ENCODE measurements at regions not wholly inside any gene's neighbourhood (a gene's known extent, or its start where the extent isn't known, plus 50 kb on each side); places are given as distances from the start of the nearest gene placed in this dataset.
"Not testable (repeated sequence)": the region's sequence is repeated elsewhere in the genome, so short reads cannot be mapped to it uniquely, and the experiment has no call there.

- no peak overlapping the region for H3K27ac ChIP-seq (ENCODE audit: low read depth, low read length, poor library complexity, severe bottlenecking)
- H3K4me3 ChIP-seq (ENCODE audit: low read depth, low read length, poor library complexity, severe bottlenecking) = no peak overlapping the region
- peaks cover 5% of the 10 kb centered on the region for H3K27me3 ChIP-seq (replicated peaks; ENCODE audit: insufficient read depth, low read depth, low read length, poor library complexity)
- no peaks in the 10 kb centered on the region for H3K9me3 ChIP-seq (ENCODE audit: low read depth, low read length, poor library complexity, severe bottlenecking)
- POLR2A ChIA-PET (ENCODE audit: low non-redundant PET) = no interaction called here
- no peak for TF ChIP-seq EZH2 (IDR thresholded peaks at IDR 0.05; ENCODE audit: borderline replicate concordance, low read depth, low read length, poor library complexity, severe bottlenecking)
- TF ChIP-seq, protein P1, sequence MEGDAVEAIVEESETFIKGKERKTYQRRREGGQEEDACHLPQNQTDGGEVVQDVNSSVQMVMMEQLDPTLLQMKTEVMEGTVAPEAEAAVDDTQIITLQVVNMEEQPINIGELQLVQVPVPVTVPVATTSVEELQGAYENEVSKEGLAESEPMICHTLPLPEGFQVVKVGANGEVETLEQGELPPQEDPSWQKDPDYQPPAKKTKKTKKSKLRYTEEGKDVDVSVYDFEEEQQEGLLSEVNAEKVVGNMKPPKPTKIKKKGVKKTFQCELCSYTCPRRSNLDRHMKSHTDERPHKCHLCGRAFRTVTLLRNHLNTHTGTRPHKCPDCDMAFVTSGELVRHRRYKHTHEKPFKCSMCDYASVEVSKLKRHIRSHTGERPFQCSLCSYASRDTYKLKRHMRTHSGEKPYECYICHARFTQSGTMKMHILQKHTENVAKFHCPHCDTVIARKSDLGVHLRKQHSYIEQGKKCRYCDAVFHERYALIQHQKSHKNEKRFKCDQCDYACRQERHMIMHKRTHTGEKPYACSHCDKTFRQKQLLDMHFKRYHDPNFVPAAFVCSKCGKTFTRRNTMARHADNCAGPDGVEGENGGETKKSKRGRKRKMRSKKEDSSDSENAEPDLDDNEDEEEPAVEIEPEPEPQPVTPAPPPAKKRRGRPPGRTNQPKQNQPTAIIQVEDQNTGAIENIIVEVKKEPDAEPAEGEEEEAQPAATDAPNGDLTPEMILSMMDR (conservative IDR thresholded peaks at IDR 0.05; ENCODE audit: low read depth, low read length) = no peak
- no TSS peak for BruUV-seq (replicated peaks)
- CTCF ChIA-PET = no interaction called here
- no peak for DNase-seq (ENCODE audit: low spot score)
- no peaks in the 10 kb centered on the region for H3K4me1 ChIP-seq (ENCODE audit: insufficient read depth, low read length, poor library complexity, severe bottlenecking)
- intact Hi-C loops (cut with micrococcal nuclease; ENCODE audit: unreplicated experiment) = no loop called here
- no peaks in the 10 kb centered on the region for H3K36me3 ChIP-seq (ENCODE audit: insufficient read depth, low read length, poor library complexity, severe bottlenecking)
These were observed 213.5 kb upstream of the UBL3 start for GRCh38 chr13:30063892-30064291.

- ChIA-PET POLR2A (ENCODE audit: low non-redundant PET) (no interaction called here), CTCF (no interaction called here)
- H3K9me3 ChIP-seq (ENCODE audit: low read depth, low read length, poor library complexity, severe bottlenecking) = peaks cover 4% of the 10 kb centered on the region
- H3K4me1 ChIP-seq (ENCODE audit: insufficient read depth, low read length, poor library complexity, severe bottlenecking) = no peaks in the 10 kb centered on the region
- peaks cover 5% of the 10 kb centered on the region for H3K27me3 ChIP-seq (replicated peaks; ENCODE audit: insufficient read depth, low read depth, low read length, poor library complexity)
- no peak for DNase-seq (ENCODE audit: low spot score)
- TF ChIP-seq EZH2 (IDR thresholded peaks at IDR 0.05; ENCODE audit: borderline replicate concordance, low read depth, low read length, poor library complexity, severe bottlenecking) = no peak
- TF ChIP-seq, protein P1 (conservative IDR thresholded peaks at IDR 0.05; ENCODE audit: low read depth, low read length) = no peak
- H3K4me3 ChIP-seq (ENCODE audit: low read depth, low read length, poor library complexity, severe bottlenecking) = no peak overlapping the region
- intact Hi-C loops (cut with micrococcal nuclease; ENCODE audit: unreplicated experiment) = no loop called here
- no TSS peak for BruUV-seq (replicated peaks)
- no peak overlapping the region for H3K27ac ChIP-seq (ENCODE audit: low read depth, low read length, poor library complexity, severe bottlenecking)
- no peaks in the 10 kb centered on the region for H3K36me3 ChIP-seq (ENCODE audit: insufficient read depth, low read length, poor library complexity, severe bottlenecking)
These were observed 210.8 kb upstream of the UBL3 start for GRCh38 chr13:30061217-30061616.

GRCh38 chr13:30058429-30058828 lies 208.0 kb upstream of the UBL3 start:
- no peaks in the 10 kb centered on the region for H3K4me1 ChIP-seq (ENCODE audit: insufficient read depth, low read length, poor library complexity, severe bottlenecking)
- intact Hi-C loops (cut with micrococcal nuclease; ENCODE audit: unreplicated experiment) = no loop called here
- no peak overlapping the region for H3K27ac ChIP-seq (ENCODE audit: low read depth, low read length, poor library complexity, severe bottlenecking)
- DNase-seq (ENCODE audit: low spot score) = no peak
- CTCF ChIA-PET = no interaction called here
- no peak for TF ChIP-seq EZH2 (IDR thresholded peaks at IDR 0.05; ENCODE audit: borderline replicate concordance, low read depth, low read length, poor library complexity, severe bottlenecking)
- no peaks in the 10 kb centered on the region for H3K36me3 ChIP-seq (ENCODE audit: insufficient read depth, low read length, poor library complexity, severe bottlenecking)
- no peak overlapping the region for H3K4me3 ChIP-seq (ENCODE audit: low read depth, low read length, poor library complexity, severe bottlenecking)
- POLR2A ChIA-PET (ENCODE audit: low non-redundant PET) = no interaction called here
- H3K9me3 ChIP-seq (ENCODE audit: low read depth, low read length, poor library complexity, severe bottlenecking) = peaks cover 4% of the 10 kb centered on the region
- peaks cover 5% of the 10 kb centered on the region for H3K27me3 ChIP-seq (replicated peaks; ENCODE audit: insufficient read depth, low read depth, low read length, poor library complexity)
- BruUV-seq (replicated peaks) = no TSS peak

- BruUV-seq (replicated peaks); DNase-seq (ENCODE audit: low spot score); H3K9me3 ChIP-seq (ENCODE audit: low read depth, low read length, poor library complexity, severe bottlenecking); H3K27ac ChIP-seq (ENCODE audit: low read depth, low read length, poor library complexity, severe bottlenecking); intact Hi-C loops (cut with micrococcal nuclease; ENCODE audit: unreplicated experiment); H3K27me3 ChIP-seq (replicated peaks; ENCODE audit: insufficient read depth, low read depth, low read length, poor library complexity); CTCF ChIA-PET; H3K36me3 ChIP-seq (ENCODE audit: insufficient read depth, low read length, poor library complexity, severe bottlenecking); H3K4me3 ChIP-seq (ENCODE audit: low read depth, low read length, poor library complexity, severe bottlenecking); POLR2A ChIA-PET (ENCODE audit: low non-redundant PET): not testable (repeated sequence)
- peaks cover 15% of the 10 kb centered on the region for H3K4me1 ChIP-seq (ENCODE audit: insufficient read depth, low read length, poor library complexity, severe bottlenecking)
These were observed 204.1 kb upstream of the UBL3 start for GRCh38 chr13:30054546-30054945.
